Esophagus muscularis mucosa (tissue), 4 donors: ENCODE measurements at regions not wholly inside any gene's neighbourhood (a gene's known extent, or its start where the extent isn't known, plus 50 kb on each side); places are given as distances from the start of the nearest gene placed in this dataset.

Experiments
- DNase-seq: peaks from one replicate; pipeline ENCODE4 v3.0.0-alpha.2; 2017; ENCODE audit errors: extremely low spot score
- H3K27ac ChIP-seq, 4 donors: fragments of 200-600 bp; sonication (generic); replicated peaks in 1 of 4; 1 replicate in 3 of 4; 2 replicates in 1 of 4; pipeline ENCODE4 v1.5.1; 2016 to 2019; ENCODE audit warnings: mild to moderate bottlenecking in 1 of 4
- H3K27me3 ChIP-seq, 4 donors: fragments of 200-600 bp; sonication (generic); one replicate each; pipeline versions ENCODE4 v1.5.1 to v1.6.0; 2016 to 2019
- H3K36me3 ChIP-seq, 4 donors: fragments of 200-600 bp; sonication (generic); one replicate each; pipeline ENCODE4 v1.5.1; 2016 to 2019
- H3K4me1 ChIP-seq, 4 donors: fragments of 200-600 bp; sonication (generic); one replicate each; pipeline ENCODE4 v1.5.1; 2016 to 2019
- H3K4me3 ChIP-seq, 4 donors: fragments of 200-600 bp; sonication (generic); 1 replicate in 2 of 4; 2 replicates in 2 of 4; pipeline ENCODE4 v1.5.1; 2016 to 2019; ENCODE audit warnings: mild to moderate bottlenecking in 4 of 4, moderate library complexity in 1 of 4
- H3K9me3 ChIP-seq, 4 donors: fragments of 200-600 bp; sonication (generic); 1 replicate in 3 of 4; 2 replicates in 1 of 4; pipeline ENCODE4 v1.5.1; 2016 to 2019
- CTCF ChIP-seq, 3 experiments: fragments of 200-600 bp in 2 of 3; fragments of 450-650 bp in 1 of 3; sonication (generic) in 2 of 3; IDR thresholded peaks; one replicate each; pipeline ENCODE4 v1.5.1; 2017 to 2019; ENCODE audit warnings: antibody characterized with exemption in 3 of 3, mild to moderate bottlenecking in 2 of 3, moderate library complexity in 1 of 3
- EP300 ChIP-seq: sonication (generic); formaldehyde crosslinking; IDR thresholded peaks from one replicate; pipeline ENCODE4 v1.6.1; 2017; ENCODE audit warnings: antibody characterized with exemption
- POLR2A ChIP-seq: fragments of 450-650 bp; IDR thresholded peaks from one replicate; pipeline ENCODE4 v1.6.1; 2017; ENCODE audit warnings: antibody characterized with exemption, moderate library complexity, mild to moderate bottlenecking, low read depth
- POLR2AphosphoS5 ChIP-seq, 2 donors: sonication (generic); formaldehyde crosslinking; IDR thresholded peaks; one replicate each; pipeline ENCODE4 v1.6.1; 2017; ENCODE audit warnings: antibody characterized with exemption in 2 of 2
- WGBS: methylation state at CpG from one replicate; pipeline ENCODE4 v1.1.5; 2018; 5-methylcytosine and 5-hydroxymethylcytosine counted together
- intact Hi-C: fragments of 100-400 bp; cut with DNase I; formaldehyde crosslinking; loops from one replicate; pipeline ENCODE4 v1.15.1; 2023

- DNase-seq: no peak
- Histone ChIP-seq H3K4me1 (peaks cover 0 to 14% (median 0%) of the 10 kb centered on the region in 4 donors), H3K27ac (no peak overlapping the region), H3K4me3 (no peak overlapping the region), H3K36me3 (no peaks in the 10 kb centered on the region), H3K9me3 (no peaks in the 10 kb centered on the region), H3K27me3 (no peaks in the 10 kb centered on the region)
- intact Hi-C loops: no loop called here
- TF ChIP-seq POLR2A: no peak
- no peak for TF ChIP-seq CTCF (IDR thresholded peaks at IDR 0.05)
- no peak for TF ChIP-seq EP300
- no peak for TF ChIP-seq POLR2AphosphoS5 (IDR thresholded peaks at IDR 0.05)
These were observed 77.3 kb upstream of the CNTN1 start for GRCh38 chr12:40614923-40615322.

- intact Hi-C loops: no loop called here
- peaks cover 0 to 14% (median 0%) of the 10 kb centered on the region in 4 donors for H3K4me1 ChIP-seq
- no peaks in the 10 kb centered on the region for H3K36me3 ChIP-seq
- no peak overlapping the region for H3K27ac ChIP-seq
- TF ChIP-seq CTCF (IDR thresholded peaks at IDR 0.05) (no peak), POLR2A (no peak), EP300 (no peak), POLR2AphosphoS5 (IDR thresholded peaks at IDR 0.05) (no peak)
- H3K4me3 ChIP-seq: no peak overlapping the region
- no peak for DNase-seq
- H3K27me3 ChIP-seq: no peaks in the 10 kb centered on the region
- no peaks in the 10 kb centered on the region for H3K9me3 ChIP-seq
- WGBS: 80% methylated on average over 1 of the region's 1 CpG
These were observed 76.6 kb upstream of the CNTN1 start for GRCh38 chr12:40615590-40615989.

- DNase-seq: no peak
- H3K27me3 ChIP-seq: no peaks in the 10 kb centered on the region
- no peaks in the 10 kb centered on the region for H3K9me3 ChIP-seq
- H3K4me3 ChIP-seq: no peak overlapping the region
- 69% methylated on average over 4 of the region's 4 CpGs for WGBS
- no peak overlapping the region for H3K27ac ChIP-seq
- no peak for TF ChIP-seq CTCF (IDR thresholded peaks at IDR 0.05)
- TF ChIP-seq POLR2AphosphoS5 (IDR thresholded peaks at IDR 0.05): no peak
- no peak for TF ChIP-seq POLR2A
- no peak for TF ChIP-seq EP300
- H3K36me3 ChIP-seq: no peaks in the 10 kb centered on the region
- peaks cover 0 to 14% (median 0%) of the 10 kb centered on the region in 4 donors for H3K4me1 ChIP-seq
- intact Hi-C loops: no loop called here
These were observed 75.8 kb upstream of the CNTN1 start for GRCh38 chr12:40616383-40616915.

GRCh38 chr12:40618636-40619035 lies 73.6 kb upstream of the CNTN1 start:
- DNase-seq: no peak
- Histone ChIP-seq H3K4me1 (peaks cover 0 to 14% (median 0%) of the 10 kb centered on the region in 4 donors), H3K9me3 (no peaks in the 10 kb centered on the region), H3K4me3 (no peak overlapping the region), H3K27me3 (no peaks in the 10 kb centered on the region), H3K36me3 (no peaks in the 10 kb centered on the region), H3K27ac (no peak overlapping the region)
- intact Hi-C loops: no loop called here
- WGBS: 86% methylated on average over 1 of the region's 1 CpG
- TF ChIP-seq EP300 (no peak), CTCF (IDR thresholded peaks at IDR 0.05) (no peak), POLR2AphosphoS5 (IDR thresholded peaks at IDR 0.05) (no peak), POLR2A (no peak)

- no peak overlapping the region for H3K27ac ChIP-seq
- H3K9me3 ChIP-seq: no peaks in the 10 kb centered on the region
- intact Hi-C loops: no loop called here
- no peak for DNase-seq
- TF ChIP-seq CTCF (IDR thresholded peaks at IDR 0.05) (no peak), EP300 (no peak), POLR2AphosphoS5 (IDR thresholded peaks at IDR 0.05) (no peak), POLR2A (no peak)
- peaks cover 0 to 14% (median 0%) of the 10 kb centered on the region in 4 donors for H3K4me1 ChIP-seq
- H3K4me3 ChIP-seq: no peak overlapping the region
- H3K27me3 ChIP-seq: no peaks in the 10 kb centered on the region
- H3K36me3 ChIP-seq: no peaks in the 10 kb centered on the region
- 93% methylated on average over 22 of the region's 38 CpGs for WGBS
These were observed 71.6 kb upstream of the CNTN1 start for GRCh38 chr12:40620564-40621019.
